ENCODE measurements at regions not wholly inside any gene's neighbourhood (a gene's known extent, or its start where the extent isn't known, plus 50 kb on each side); places are given as distances from the start of the nearest gene placed in this dataset.

GRCh38 chrX:42000836-42001235, 77.5 kb upstream of the CASK start:
- Histone ChIP-seq H3K27ac (ENCODE audit: low read depth in 1 of 2, low read length in 2 of 2) (no peak overlapping the region), H3K27me3 (ENCODE audit: control insufficient read depth in 1 of 2, insufficient read depth in 2 of 2, low read length in 2 of 2) (no peaks in the 10 kb centered on the region), H3K4me1 (ENCODE audit: insufficient read depth, low read length) (no peaks in the 10 kb centered on the region), H3K4me3 (ENCODE audit: low read length) (no peak overlapping the region), H3K9me3 (ENCODE audit: control insufficient read depth in 1 of 2, insufficient read depth in 1 of 2, low read length in 2 of 2) (no peaks in the 10 kb centered on the region), H3K36me3 (ENCODE audit: insufficient read depth, low read length) (no peaks in the 10 kb centered on the region)
- TF ChIP-seq CTCF (IDR thresholded peaks at IDR 0.05): no peak
- Mint-ChIP-seq H3K27me3 (no peaks in the 10 kb centered on the region), H3K9me3 (no peaks in the 10 kb centered on the region), H3K36me3 (ENCODE audit: low read depth) (no peaks in the 10 kb centered on the region), H3K4me3 (no peak overlapping the region), H3K4me1 (ENCODE audit: low read depth) (no peaks in the 10 kb centered on the region), H3K27ac (no peak overlapping the region)
- intact Hi-C loops (cut with DNase I, micrococcal nuclease): no loop called here
- DNase-seq (no peak), ATAC-seq (ENCODE audit: poor library complexity) (no peak)
- ChIA-PET POLR2A (interaction anchor here (0.6 kb wide), 1 partner anchor 137 kb away, joined by 3 read pairs; no protein-coding TSS in a partner anchor), CTCF (no interaction called here)

GRCh38 chrX:41984628-41985027, 61.3 kb upstream of the CASK start:
- no peak overlapping the region for H3K27ac Mint-ChIP-seq
- no peaks in the 10 kb centered on the region for H3K36me3 Mint-ChIP-seq (ENCODE audit: low read depth)
- no peaks in the 10 kb centered on the region for H3K27me3 Mint-ChIP-seq
- no peak overlapping the region for H3K4me3 ChIP-seq (ENCODE audit: low read length)
- H3K4me3 Mint-ChIP-seq: no peak overlapping the region
- H3K36me3 ChIP-seq (ENCODE audit: insufficient read depth, low read length): no peaks in the 10 kb centered on the region
- H3K27ac ChIP-seq (ENCODE audit: low read depth in 1 of 2, low read length in 2 of 2): no peak overlapping the region
- ATAC-seq (ENCODE audit: poor library complexity): no peak
- no peak for TF ChIP-seq CTCF (IDR thresholded peaks at IDR 0.05)
- DNase-seq: no peak
- intact Hi-C loops (cut with DNase I, micrococcal nuclease): no loop called here
- H3K4me1 ChIP-seq (ENCODE audit: insufficient read depth, low read length): no peaks in the 10 kb centered on the region
- ChIA-PET POLR2A (no interaction called here), CTCF (no interaction called here)
- H3K27me3 ChIP-seq (ENCODE audit: control insufficient read depth in 1 of 2, insufficient read depth in 2 of 2, low read length in 2 of 2): no peaks in the 10 kb centered on the region
- no peaks in the 10 kb centered on the region for H3K9me3 Mint-ChIP-seq
- no peaks in the 10 kb centered on the region for H3K9me3 ChIP-seq (ENCODE audit: control insufficient read depth in 1 of 2, insufficient read depth in 1 of 2, low read length in 2 of 2)
- no peaks in the 10 kb centered on the region for H3K4me1 Mint-ChIP-seq (ENCODE audit: low read depth)

- no peak for DNase-seq
Measured at GRCh38 chrX:41982953-41983352, 59.6 kb upstream of the CASK start.

More at GRCh38 chrX:41982953-41983352, 59.6 kb upstream of the CASK start:
- Histone ChIP-seq H3K4me3 (ENCODE audit: low read length) (no peak overlapping the region), H3K9me3 (ENCODE audit: control insufficient read depth in 1 of 2, insufficient read depth in 1 of 2, low read length in 2 of 2) (no peaks in the 10 kb centered on the region), H3K27ac (ENCODE audit: low read depth in 1 of 2, low read length in 2 of 2) (no peak overlapping the region), H3K4me1 (ENCODE audit: insufficient read depth, low read length) (no peaks in the 10 kb centered on the region), H3K36me3 (ENCODE audit: insufficient read depth, low read length) (no peaks in the 10 kb centered on the region), H3K27me3 (ENCODE audit: control insufficient read depth in 1 of 2, insufficient read depth in 2 of 2, low read length in 2 of 2) (no peaks in the 10 kb centered on the region)
- no peaks in the 10 kb centered on the region for H3K4me1 Mint-ChIP-seq (ENCODE audit: low read depth)
- no peaks in the 10 kb centered on the region for H3K9me3 Mint-ChIP-seq
- POLR2A ChIA-PET: no interaction called here
- ATAC-seq (ENCODE audit: poor library complexity): no peak
- H3K27ac Mint-ChIP-seq: no peak overlapping the region
- intact Hi-C loops (cut with DNase I, micrococcal nuclease): no loop called here
- H3K27me3 Mint-ChIP-seq: no peaks in the 10 kb centered on the region
- no peak overlapping the region for H3K4me3 Mint-ChIP-seq
- H3K36me3 Mint-ChIP-seq (ENCODE audit: low read depth): no peaks in the 10 kb centered on the region
- TF ChIP-seq CTCF (IDR thresholded peaks at IDR 0.05): no peak
- CTCF ChIA-PET: no interaction called here

Measured in CD4-positive, alpha-beta T cell (primary cell).